Inferior parietal cortex (tissue), 1 donor: ENCODE measurements at regions not wholly inside any gene's neighbourhood (a gene's known extent, or its start where the extent isn't known, plus 50 kb on each side); places are given as distances from the start of the nearest gene placed in this dataset.
"Not testable (repeated sequence)": the region's sequence is repeated elsewhere in the genome, so short reads cannot be mapped to it uniquely, and the experiment has no call there.

Experiments used
- DNase-seq: peaks from one replicate; pipeline ENCODE4 v3.0.0-alpha.2; 2016; ENCODE audit errors: extremely low spot score

- not testable (repeated sequence) for DNase-seq
Measured at GRCh38 chr3:40949347-40949746, 250.0 kb upstream of the CTNNB1 start.

DNA sequence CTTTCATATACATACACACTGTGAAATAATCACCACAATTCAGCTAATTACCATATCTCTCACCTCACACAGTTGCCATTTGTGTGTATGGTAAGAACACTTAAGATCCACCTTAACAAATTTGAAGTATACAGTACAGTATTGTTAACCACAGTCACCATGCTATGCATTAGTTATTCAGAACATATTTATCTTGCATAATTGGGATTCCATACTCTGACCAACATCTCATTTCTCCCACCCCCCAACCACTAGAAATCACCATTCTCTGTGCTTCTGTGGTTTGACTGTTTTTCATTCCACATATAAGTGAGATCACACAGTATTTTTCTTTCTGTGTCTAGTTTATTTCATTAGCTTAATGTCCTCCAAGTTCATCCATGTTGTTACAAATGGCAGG, 247.7 kb upstream of the CTNNB1 start:
- no peak for DNase-seq

- no peak for DNase-seq
Measured at GRCh38 chr3:40961104-40961857, 238.0 kb upstream of the CTNNB1 start.

DNA sequence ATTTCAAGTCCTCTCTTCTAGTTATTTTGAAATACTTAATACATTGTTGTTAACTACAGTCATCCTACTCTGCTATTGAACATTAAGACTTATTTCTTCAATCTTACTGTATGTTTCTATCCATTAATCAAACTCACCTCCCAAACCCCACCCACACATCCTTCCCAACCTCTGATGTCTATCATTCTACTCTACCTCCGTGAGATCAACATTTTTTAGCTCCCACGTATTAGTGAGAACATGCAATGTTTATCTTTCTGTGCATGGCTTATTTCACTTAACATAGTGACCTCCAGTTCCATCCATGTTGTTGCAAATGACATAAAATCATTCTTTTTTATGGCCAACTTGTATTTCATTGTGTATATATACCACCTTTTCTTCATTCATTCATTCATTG, 236.6 kb upstream of the CTNNB1 start:
- no peak for DNase-seq

- DNase-seq: no peak
Measured at GRCh38 chr3:40968666-40969065, 230.6 kb upstream of the CTNNB1 start.

DNA sequence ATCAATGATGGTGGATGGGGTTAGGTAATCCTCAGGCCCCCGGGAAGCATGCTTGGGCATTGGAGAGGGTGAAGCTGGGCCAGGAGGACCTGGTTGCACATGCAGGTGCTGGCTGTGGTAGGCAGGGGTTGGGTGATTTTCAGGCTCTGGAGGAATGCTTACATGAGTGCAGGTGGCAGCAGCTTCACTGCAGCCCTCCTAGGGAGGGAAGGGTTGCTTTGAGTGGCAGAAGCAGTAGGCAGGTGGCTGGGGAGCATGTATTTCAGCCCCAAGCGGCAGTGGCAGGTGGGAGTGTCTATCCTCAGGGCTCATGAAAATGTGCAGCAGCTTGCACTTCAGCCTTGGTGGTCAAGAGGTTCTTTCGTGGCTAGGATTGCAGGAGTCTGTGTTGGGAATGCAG, 230.0 kb upstream of the CTNNB1 start:
- no peak for DNase-seq

- no peak for DNase-seq
Measured at GRCh38 chr3:40969756-40970466, 229.4 kb upstream of the CTNNB1 start.

GRCh38 chr3:40971191-40972168, 227.8 kb upstream of the CTNNB1 start:
- DNase-seq: peak; percentile 37

DNA sequence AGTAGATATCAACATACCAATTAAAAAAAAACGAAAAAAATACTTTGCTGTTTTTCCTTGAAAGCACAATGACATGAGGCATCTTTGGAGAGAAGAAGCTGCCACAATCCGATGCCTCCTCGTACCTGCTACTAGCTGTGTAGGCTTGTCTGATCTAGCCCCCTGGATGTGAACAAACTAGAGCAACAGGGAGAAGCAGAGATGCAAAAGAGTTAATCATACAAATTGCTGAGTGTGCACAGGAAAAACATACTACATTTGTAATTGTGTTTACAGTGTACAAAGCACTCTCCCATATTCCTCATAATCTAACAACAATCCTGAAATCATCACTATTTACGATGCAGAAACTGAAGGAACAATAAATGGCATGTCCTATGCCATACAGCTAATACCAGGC, 227.0 kb upstream of the CTNNB1 start:
- no peak for DNase-seq

DNA sequence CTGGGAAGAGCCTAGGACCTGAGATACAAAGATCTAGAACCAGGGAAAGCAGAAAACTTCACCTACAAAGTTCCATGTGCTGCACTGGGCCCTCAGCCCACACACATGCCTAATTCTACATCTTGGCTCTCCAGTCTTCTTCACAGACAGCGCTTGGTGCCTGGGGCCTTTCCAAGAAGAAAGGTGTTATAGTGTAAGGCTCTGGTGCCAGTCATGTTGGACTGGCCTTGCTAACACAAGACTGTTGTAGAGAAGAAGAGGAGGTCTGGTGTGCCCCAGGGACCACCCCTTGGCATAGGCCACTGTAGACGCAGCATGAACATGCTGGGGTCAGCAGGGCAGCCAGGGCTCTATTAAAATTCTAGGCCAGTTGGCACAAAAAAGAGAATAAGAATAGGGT, 226.2 kb upstream of the CTNNB1 start:
- DNase-seq: no peak

GRCh38 chr3:40975711-40976121, 223.6 kb upstream of the CTNNB1 start:
- no peak for DNase-seq

- DNase-seq: no peak
Measured at GRCh38 chr3:40976241-40976640, 223.1 kb upstream of the CTNNB1 start.

- DNase-seq: no peak
Measured at GRCh38 chr3:40978442-40978841, 220.9 kb upstream of the CTNNB1 start.

GRCh38 chr3:40979962-40980361, 219.3 kb upstream of the CTNNB1 start:
- DNase-seq: no peak

DNA sequence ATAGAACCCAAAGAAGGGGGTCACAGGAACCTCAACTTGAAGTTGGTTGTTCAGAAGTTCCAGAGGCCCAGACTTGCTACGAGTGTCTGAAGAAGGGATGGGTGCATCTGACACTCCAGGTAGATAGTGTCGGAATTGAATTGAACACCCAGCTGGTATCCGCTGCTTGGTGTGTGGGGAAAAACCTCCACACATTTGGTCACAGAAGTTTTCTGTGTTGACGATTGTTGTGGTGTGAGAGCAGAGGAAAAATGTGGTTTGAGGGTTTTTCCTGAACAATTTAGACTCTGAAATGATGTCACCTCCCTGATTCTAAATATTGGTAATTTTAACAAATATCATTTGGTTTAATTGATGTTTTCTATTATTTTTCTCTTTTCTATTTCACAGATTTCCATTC, 218.8 kb upstream of the CTNNB1 start:
- DNase-seq: no peak

DNA sequence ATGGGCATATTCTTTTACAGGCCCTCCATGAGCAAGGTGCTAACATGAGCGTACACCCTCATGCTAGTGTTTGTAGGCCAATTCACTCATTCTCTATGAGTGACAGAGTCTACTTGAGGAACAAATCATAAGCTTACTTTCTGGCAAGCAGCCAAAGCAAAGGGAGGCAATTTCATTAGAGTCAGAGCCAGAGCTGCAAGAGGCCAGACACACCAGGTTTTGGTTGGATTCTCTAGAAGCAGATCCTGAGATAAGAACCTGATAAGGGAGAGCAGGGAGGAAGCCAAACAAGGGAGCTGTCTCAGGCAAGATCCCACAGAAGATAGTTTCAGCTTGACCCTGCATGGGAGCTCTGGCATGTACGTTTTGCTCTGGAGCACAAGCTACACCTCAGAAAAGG, 214.1 kb upstream of the CTNNB1 start:
- no peak for DNase-seq

- no peak for DNase-seq
Measured at GRCh38 chr3:40988468-40988867, 210.8 kb upstream of the CTNNB1 start.

- no peak for DNase-seq
Measured at GRCh38 chr3:40989141-40990061, 209.9 kb upstream of the CTNNB1 start.

- no peak for DNase-seq
Measured at GRCh38 chr3:40990062-40990456, 209.2 kb upstream of the CTNNB1 start.

DNA sequence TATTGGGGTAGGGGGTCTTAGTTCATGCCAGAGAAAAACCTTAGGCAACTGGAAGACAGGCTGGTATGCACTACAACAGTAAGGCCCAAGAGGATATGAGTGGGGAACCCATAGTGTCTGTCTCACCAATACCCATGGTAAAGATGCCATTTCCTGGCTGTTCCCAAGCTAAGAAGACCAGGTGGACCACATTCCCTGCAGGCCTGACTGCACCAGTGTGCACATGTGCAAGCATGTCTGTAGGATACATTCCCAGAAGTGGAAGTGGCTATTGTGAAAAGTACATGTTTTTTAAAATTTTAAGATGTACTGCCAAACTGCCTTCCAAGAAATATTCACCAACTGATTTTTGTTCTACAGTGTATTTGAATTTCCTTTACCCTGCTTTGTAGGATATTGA, 207.3 kb upstream of the CTNNB1 start:
- no peak for DNase-seq

DNA sequence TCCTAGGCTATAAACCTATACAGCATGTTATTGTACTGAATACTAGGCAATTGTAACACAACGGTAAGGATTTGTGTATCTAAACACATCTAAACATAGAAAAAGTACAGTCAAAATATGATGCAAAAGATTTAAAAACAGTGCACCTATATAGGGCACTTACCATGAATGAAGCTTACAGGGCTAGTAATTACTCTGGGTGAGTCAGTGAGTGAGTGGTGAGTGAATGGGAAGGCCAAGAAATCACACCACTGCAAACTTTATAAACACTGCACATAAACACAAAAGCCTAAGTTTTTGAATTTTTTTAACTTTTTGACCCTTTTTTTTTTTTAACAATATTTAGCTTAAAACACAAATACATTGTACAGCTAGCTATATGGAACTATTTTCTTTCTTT, 204.7 kb upstream of the CTNNB1 start:
- no peak for DNase-seq
